ENCODE measurements at regions not wholly inside any gene's neighbourhood (a gene's known extent, or its start where the extent isn't known, plus 50 kb on each side); places are given as distances from the start of the nearest gene placed in this dataset.

- Histone ChIP-seq H3K27me3 (ENCODE audit: insufficient read depth in 3 of 3, low read length in 2 of 3) (peaks cover 0 to 2% (median 0%) of the 10 kb centered on the region in 3 donors), H3K9me3 (no peaks in the 10 kb centered on the region), H3K36me3 (ENCODE audit: insufficient read depth in 1 of 2, low read depth in 1 of 2) (no peaks in the 10 kb centered on the region), H3K4me1 (no peaks in the 10 kb centered on the region), H3K27ac (no peak overlapping the region), H3K4me3 (no peak overlapping the region)
- 69 to 71% (median 71%) methylated on average over 1 of the region's 1 CpG for WGBS, 3 donors
- DNase-seq, result no peak
- no peak for ATAC-seq
- intact Hi-C loops (cut with DNase I), result no loop called here
- TF ChIP-seq CTCF (IDR thresholded peaks at IDR 0.05), result no peak
These were observed 105.8 kb upstream of the ATXN7L3B start for GRCh38 chr12:74431801-74432200.

GRCh38 chr12:74440469-74440868 lies 97.2 kb upstream of the ATXN7L3B start:
- no peak overlapping the region for H3K4me3 ChIP-seq
- intact Hi-C loops (cut with DNase I), result no loop called here
- H3K36me3 ChIP-seq (ENCODE audit: insufficient read depth in 1 of 2, low read depth in 1 of 2), result no peaks in the 10 kb centered on the region
- H3K27me3 ChIP-seq (ENCODE audit: insufficient read depth in 3 of 3, low read length in 2 of 3), result no peaks in the 10 kb centered on the region
- no peaks in the 10 kb centered on the region for H3K9me3 ChIP-seq
- no peak for DNase-seq
- no peak for TF ChIP-seq CTCF (IDR thresholded peaks at IDR 0.05)
- no peak overlapping the region for H3K27ac ChIP-seq
- no peak for ATAC-seq
- no peaks in the 10 kb centered on the region for H3K4me1 ChIP-seq

GRCh38 chr12:74441872-74442271 lies 95.8 kb upstream of the ATXN7L3B start:
- no peak for ATAC-seq
- Histone ChIP-seq H3K9me3 (no peaks in the 10 kb centered on the region), H3K4me1 (no peaks in the 10 kb centered on the region), H3K27me3 (ENCODE audit: insufficient read depth in 3 of 3, low read length in 2 of 3) (no peaks in the 10 kb centered on the region), H3K36me3 (ENCODE audit: insufficient read depth in 1 of 2, low read depth in 1 of 2) (no peaks in the 10 kb centered on the region), H3K27ac (no peak overlapping the region), H3K4me3 (no peak overlapping the region)
- intact Hi-C loops (cut with DNase I), result no loop called here
- no peak for TF ChIP-seq CTCF (IDR thresholded peaks at IDR 0.05)
- WGBS, 3 donors, result 61 to 70% (median 66%) methylated on average over 4 of the region's 4 CpGs
- DNase-seq, result no peak

- Histone ChIP-seq H3K4me1 (no peaks in the 10 kb centered on the region), H3K27ac (no peak overlapping the region), H3K27me3 (ENCODE audit: insufficient read depth in 3 of 3, low read length in 2 of 3) (no peaks in the 10 kb centered on the region), H3K4me3 (no peak overlapping the region), H3K36me3 (ENCODE audit: insufficient read depth in 1 of 2, low read depth in 1 of 2) (no peaks in the 10 kb centered on the region), H3K9me3 (no peaks in the 10 kb centered on the region)
- intact Hi-C loops (cut with DNase I), result no loop called here
- no peak for DNase-seq
- WGBS, 3 donors, result 79 to 90% (median 80%) methylated on average over 2 of the region's 2 CpGs
- no peak for TF ChIP-seq CTCF (IDR thresholded peaks at IDR 0.05)
- ATAC-seq, result no peak
These were observed 91.2 kb upstream of the ATXN7L3B start for GRCh38 chr12:74446466-74446865.

- intact Hi-C loops (cut with DNase I), result no loop called here
- no peak for DNase-seq
- TF ChIP-seq CTCF (IDR thresholded peaks at IDR 0.05), result no peak
- Histone ChIP-seq H3K9me3 (no peaks in the 10 kb centered on the region), H3K27me3 (ENCODE audit: insufficient read depth in 3 of 3, low read length in 2 of 3) (no peaks in the 10 kb centered on the region), H3K36me3 (ENCODE audit: insufficient read depth in 1 of 2, low read depth in 1 of 2) (no peaks in the 10 kb centered on the region), H3K4me1 (no peaks in the 10 kb centered on the region), H3K4me3 (no peak overlapping the region), H3K27ac (no peak overlapping the region)
- 71 to 87% (median 83%) methylated on average over 2 of the region's 2 CpGs for WGBS, 3 donors
- ATAC-seq, result no peak
These were observed 87.8 kb upstream of the ATXN7L3B start for GRCh38 chr12:74449872-74450271.

Data from psoas muscle (tissue), 7 donors.